Glutamatergic neuron (in vitro differentiated cells): ENCODE measurements at regions not wholly inside any gene's neighbourhood (a gene's known extent, or its start where the extent isn't known, plus 50 kb on each side); places are given as distances from the start of the nearest gene placed in this dataset.

ENCODE experiments used
- DNase-seq: peaks from one replicate; pipeline ENCODE4 v3.0.0; 2022
- H3K27ac Mint-ChIP-seq: one replicate; pipeline ENCODE4 v1.8.0; 2020; ENCODE audit warnings: mild to moderate bottlenecking, mixed read lengths, inconsistent platforms; ENCODE audit not compliant: unreplicated experiment
- H3K27me3 Mint-ChIP-seq: one replicate; pipeline ENCODE4 v1.8.0; 2020; ENCODE audit warnings: mild to moderate bottlenecking, moderate library complexity, mixed read lengths, inconsistent platforms; ENCODE audit not compliant: unreplicated experiment
- H3K36me3 Mint-ChIP-seq: one replicate; pipeline ENCODE4 v1.8.0; 2020; ENCODE audit warnings: mild to moderate bottlenecking, mixed read lengths, inconsistent platforms; ENCODE audit not compliant: unreplicated experiment
- H3K4me1 Mint-ChIP-seq: one replicate; pipeline ENCODE4 v1.8.0; 2020; ENCODE audit warnings: mild to moderate bottlenecking, low read depth, mixed read lengths, inconsistent platforms; ENCODE audit not compliant: unreplicated experiment
- H3K4me3 Mint-ChIP-seq: one replicate; pipeline ENCODE4 v1.8.0; 2020; ENCODE audit warnings: mild to moderate bottlenecking, mixed read lengths, inconsistent platforms; ENCODE audit not compliant: unreplicated experiment
- H3K9me3 Mint-ChIP-seq: one replicate; pipeline ENCODE4 v1.8.0; 2020; ENCODE audit warnings: mild to moderate bottlenecking, moderate library complexity, mixed read lengths, inconsistent platforms; ENCODE audit not compliant: unreplicated experiment
- CTCF ChIP-seq: fragments of 200-600 bp; sonication (generic); IDR thresholded peaks from one replicate; pipeline ENCODE4 v1.5.0; 2021; ENCODE audit not compliant: partially characterized antibody, unreplicated experiment

- no peak overlapping the region for H3K4me3 Mint-ChIP-seq
- peaks cover 11% of the 10 kb centered on the region for H3K4me1 Mint-ChIP-seq
- H3K27me3 Mint-ChIP-seq = peaks cover 2% of the 10 kb centered on the region
- no peaks in the 10 kb centered on the region for H3K9me3 Mint-ChIP-seq
- H3K36me3 Mint-ChIP-seq = no peaks in the 10 kb centered on the region
- DNase-seq = no peak
- TF ChIP-seq CTCF = no peak
- no peak overlapping the region for H3K27ac Mint-ChIP-seq
Observed at GRCh38 chr2:67462738-67463496, 65.8 kb downstream of the ETAA1 start.

- Mint-ChIP-seq H3K4me3 (no peak overlapping the region), H3K4me1 (peaks cover 11% of the 10 kb centered on the region), H3K36me3 (no peaks in the 10 kb centered on the region), H3K9me3 (no peaks in the 10 kb centered on the region), H3K27ac (no peak overlapping the region), H3K27me3 (peaks cover 2% of the 10 kb centered on the region)
- no peak for TF ChIP-seq CTCF
- no peak for DNase-seq
Observed at GRCh38 chr2:67463810-67464209, 66.7 kb downstream of the ETAA1 start.

GRCh38 chr2:67465623-67466022, 68.5 kb downstream of the ETAA1 start:
- Mint-ChIP-seq H3K36me3 (no peaks in the 10 kb centered on the region), H3K4me1 (peaks cover 11% of the 10 kb centered on the region), H3K27ac (no peak overlapping the region), H3K9me3 (no peaks in the 10 kb centered on the region), H3K4me3 (no peak overlapping the region), H3K27me3 (peaks cover 2% of the 10 kb centered on the region)
- no peak for TF ChIP-seq CTCF
- DNase-seq = no peak

GRCh38 chr2:67466734-67467133, 69.6 kb downstream of the ETAA1 start:
- no peak for TF ChIP-seq CTCF
- DNase-seq = no peak
- Mint-ChIP-seq H3K4me1 (peaks cover 11% of the 10 kb centered on the region), H3K27me3 (peaks cover 2% of the 10 kb centered on the region), H3K9me3 (no peaks in the 10 kb centered on the region), H3K4me3 (no peak overlapping the region), H3K36me3 (no peaks in the 10 kb centered on the region), H3K27ac (no peak overlapping the region)

GRCh38 chr2:67471681-67472080, 74.5 kb downstream of the ETAA1 start:
- Mint-ChIP-seq H3K4me3 (no peak overlapping the region), H3K27me3 (peaks cover 2% of the 10 kb centered on the region), H3K4me1 (no peaks in the 10 kb centered on the region), H3K27ac (no peak overlapping the region), H3K36me3 (no peaks in the 10 kb centered on the region), H3K9me3 (no peaks in the 10 kb centered on the region)
- no peak for TF ChIP-seq CTCF
- no peak for DNase-seq
